NCI-H128 (cell line): ENCODE measurements at regions not wholly inside any gene's neighbourhood (a gene's known extent, or its start where the extent isn't known, plus 50 kb on each side); places are given as distances from the start of the nearest gene placed in this dataset.

Source experiments
- DNase-seq: peaks from one replicate; lab custom pipeline; 2025; ENCODE audit not compliant: unreplicated experiment; lab: John Stamatoyannopoulos, UW

- no peak for DNase-seq
Measured at GRCh38 chr5:103498800-103499551, 63.6 kb downstream of the NUDT12 start.

GRCh38 chr5:103498211-103498610 is 64.4 kb downstream of the NUDT12 start:
- no peak for DNase-seq

GRCh38 chr5:103497781-103498180 is 64.8 kb downstream of the NUDT12 start:
- no peak for DNase-seq

DNA sequence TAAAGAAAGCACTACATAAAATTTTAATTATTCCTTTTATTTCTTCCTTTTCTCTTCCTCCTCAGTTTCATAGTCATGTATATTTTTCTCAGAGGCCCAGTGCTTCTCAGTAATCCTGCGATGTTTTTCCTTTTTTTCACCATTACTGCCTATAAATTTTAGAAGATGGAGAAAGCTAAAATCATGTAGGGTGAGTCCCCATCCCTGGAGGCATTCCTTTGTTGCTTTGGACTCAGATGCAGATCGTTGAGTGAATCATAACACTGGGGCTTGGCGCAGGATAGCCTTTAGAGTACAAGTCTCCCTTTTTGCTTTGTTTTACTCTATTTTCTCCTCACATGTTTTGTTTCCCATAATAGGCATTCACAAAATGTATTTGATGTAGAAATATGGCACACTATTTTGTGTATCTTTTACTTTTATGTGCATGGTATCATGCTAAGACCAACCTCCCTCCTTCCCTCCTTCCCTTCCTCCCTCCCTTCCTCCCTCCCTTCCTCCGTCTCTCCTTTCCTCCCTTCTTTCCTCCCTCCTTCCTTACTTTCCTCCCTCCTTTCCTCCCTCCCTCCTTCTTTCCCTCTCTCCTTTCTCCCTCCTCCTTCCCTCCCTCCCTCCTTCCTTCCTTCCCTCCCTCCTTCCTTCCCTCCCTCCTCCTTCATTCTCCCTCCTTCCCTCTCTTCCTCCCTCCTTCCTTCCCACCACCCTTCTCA is 72.4 kb downstream of the NUDT12 start:
- no peak for DNase-seq

GRCh38 chr5:103489307-103489706 is 73.3 kb downstream of the NUDT12 start:
- no peak for DNase-seq

GRCh38 chr5:103487822-103488493 is 74.6 kb downstream of the NUDT12 start:
- DNase-seq = no peak

GRCh38 chr5:103487218-103487617 is 75.4 kb downstream of the NUDT12 start:
- DNase-seq = no peak

DNA sequence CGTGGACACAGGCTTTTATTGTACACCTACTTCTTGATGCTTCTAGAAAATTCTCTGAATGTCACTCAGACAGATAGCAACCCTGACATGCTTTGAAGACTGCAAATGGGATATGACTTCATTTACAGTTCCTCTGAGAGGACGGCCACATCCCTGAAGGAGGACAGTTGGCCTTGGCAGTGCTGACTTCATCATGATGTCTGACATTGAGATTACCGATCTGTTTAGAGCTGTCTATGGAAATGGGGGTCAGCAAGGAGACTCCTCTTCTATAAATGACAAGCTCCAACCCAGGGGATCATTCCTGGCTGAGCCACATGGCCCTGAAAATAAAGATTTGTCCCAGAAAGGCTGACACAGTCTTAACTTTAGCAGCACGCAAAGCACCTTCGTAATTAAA is 75.8 kb downstream of the NUDT12 start:
- no peak for DNase-seq

- DNase-seq = no peak
Measured at GRCh38 chr5:103480246-103480645, 82.3 kb downstream of the NUDT12 start.

DNA sequence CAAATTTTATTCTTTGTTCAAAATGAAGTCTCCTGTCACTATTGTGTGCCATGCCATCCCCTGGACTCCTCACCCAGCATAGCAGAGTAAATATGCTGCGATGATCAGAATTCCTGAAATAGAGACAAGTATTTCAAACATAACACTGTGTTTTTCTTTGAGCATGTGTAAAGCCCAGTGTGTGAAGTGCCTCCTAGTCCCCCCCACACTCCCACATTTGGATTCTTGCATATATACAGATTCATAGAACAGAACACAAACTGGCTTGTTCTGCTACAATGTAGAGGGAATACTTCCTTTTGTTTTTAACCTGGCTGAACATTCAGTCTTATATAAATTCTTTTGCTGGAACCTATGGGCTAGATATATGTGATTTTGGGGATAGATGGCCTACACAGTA is 84.9 kb downstream of the NUDT12 start:
- no peak for DNase-seq

GRCh38 chr5:103476811-103477210 is 85.8 kb downstream of the NUDT12 start:
- DNase-seq = no peak

- peak; percentile 18 for DNase-seq
Measured at GRCh38 chr5:103475629-103476240, 86.9 kb downstream of the NUDT12 start.

DNA sequence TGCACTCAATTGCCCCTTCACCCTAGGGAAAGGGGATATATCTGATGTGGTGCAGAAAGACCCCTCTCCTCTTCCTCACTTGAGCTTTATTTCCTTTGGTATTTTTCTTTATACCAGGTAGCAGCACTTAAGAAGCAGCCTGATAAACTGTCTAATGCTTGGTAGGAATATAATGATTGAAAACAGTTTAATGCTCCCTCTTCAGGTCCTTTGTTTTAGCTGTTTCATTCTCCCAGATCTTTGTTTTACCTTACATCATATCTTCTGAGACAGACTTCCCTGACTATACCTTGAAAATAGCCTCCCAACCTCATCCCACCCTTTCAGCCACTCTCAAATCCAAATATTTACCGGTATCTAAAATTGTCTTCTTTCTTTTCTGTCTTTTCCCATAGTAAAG is 87.9 kb downstream of the NUDT12 start:
- DNase-seq = no peak

DNA sequence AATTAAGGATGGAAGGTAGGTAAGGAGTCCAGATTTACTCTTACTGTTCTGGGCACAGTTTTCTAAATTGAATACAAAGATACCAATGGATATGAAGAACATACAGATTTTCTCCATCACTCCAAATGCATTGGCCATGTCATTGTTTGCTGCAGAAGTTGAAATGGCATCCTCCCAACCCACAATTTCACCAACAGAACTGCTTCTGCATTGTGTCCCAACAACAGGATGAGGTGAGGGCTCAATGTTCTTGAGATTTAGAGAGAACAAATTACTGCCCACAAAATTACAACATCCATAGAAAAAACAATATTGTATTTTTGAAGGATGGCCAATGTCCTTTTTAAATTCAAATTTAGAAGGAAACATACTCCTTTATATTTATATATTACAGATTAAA is 88.9 kb downstream of the NUDT12 start:
- DNase-seq = no peak

- no peak for DNase-seq
Measured at GRCh38 chr5:103472830-103473229, 89.8 kb downstream of the NUDT12 start.

DNA sequence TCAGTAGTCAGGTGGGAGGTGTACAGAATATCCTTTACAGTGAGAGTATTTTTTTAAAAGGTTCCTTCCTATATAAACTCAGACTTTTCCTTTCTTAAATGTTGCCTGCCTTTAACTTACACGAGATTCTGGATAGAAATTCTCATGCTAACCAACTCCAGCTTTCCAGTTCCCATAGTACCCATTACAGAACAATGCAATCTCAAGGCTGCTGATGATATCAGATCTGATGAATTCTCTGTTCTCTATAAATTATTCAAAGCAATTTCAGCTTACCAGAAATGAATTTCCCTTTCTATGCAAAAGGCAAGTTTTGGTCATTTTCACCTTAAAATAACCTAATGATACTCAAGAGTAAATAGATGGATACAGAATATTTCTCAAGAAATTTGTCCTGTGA is 90.3 kb downstream of the NUDT12 start:
- DNase-seq = no peak

DNA sequence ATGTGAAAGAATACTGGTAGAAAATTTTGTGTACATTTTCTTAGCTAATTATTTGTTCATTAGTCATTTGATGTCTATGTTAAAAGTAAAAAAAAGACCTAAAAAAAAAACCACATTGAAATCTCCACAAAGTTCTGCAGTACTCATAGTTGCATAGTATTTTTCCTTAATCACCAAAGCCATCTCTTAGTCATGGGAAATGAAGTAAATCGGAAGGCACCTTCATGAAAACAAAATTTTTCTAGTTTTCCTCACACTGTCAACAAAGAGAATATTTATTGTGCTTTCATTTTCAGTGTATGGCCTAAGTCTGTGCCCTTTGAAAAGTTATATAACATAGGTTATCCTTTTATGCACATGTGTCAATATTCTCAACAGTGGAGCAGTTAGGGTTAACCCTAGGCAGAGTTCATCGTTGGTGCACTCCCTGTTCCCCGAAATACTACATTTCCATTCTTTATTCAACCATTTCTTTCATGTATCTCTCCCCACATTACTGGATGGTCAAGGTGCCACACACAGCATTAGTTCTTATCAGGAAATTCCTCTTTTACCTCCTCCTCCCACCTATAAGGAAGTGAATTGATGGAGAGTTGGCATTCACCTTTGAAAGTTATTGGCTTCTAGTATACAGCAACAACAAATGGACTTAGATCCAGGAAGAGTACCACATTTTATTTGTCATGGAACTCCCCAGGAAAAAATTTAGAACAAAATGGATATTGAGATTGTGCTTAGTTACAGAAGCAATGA is 93.1 kb downstream of the NUDT12 start:
- no peak for DNase-seq

- DNase-seq = no peak
Measured at GRCh38 chr5:103467831-103468230, 94.8 kb downstream of the NUDT12 start.

- no peak for DNase-seq
Measured at GRCh38 chr5:103466495-103466894, 96.1 kb downstream of the NUDT12 start.

DNA sequence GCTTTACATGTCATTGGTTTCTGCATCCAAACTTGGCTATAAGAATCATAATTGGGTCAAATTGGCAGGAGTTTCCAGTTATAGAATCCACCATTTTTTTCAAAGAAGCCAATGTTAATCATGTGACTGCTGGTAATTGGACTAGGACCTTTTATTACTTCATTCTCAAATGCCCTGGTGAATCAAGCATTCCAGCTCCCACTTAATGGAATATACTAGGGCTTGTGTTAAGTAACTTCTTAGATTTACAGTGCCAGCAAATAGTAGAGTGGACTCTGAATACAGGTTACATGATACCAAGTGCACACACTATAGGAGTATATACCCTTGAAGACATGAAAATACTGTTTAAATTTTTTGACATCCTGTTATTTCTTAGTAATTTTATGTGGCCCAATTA is 96.7 kb downstream of the NUDT12 start:
- DNase-seq = no peak
